Gastroesophageal sphincter (tissue), 3 donors: ENCODE measurements at regions not wholly inside any gene's neighbourhood (a gene's known extent, or its start where the extent isn't known, plus 50 kb on each side); places are given as distances from the start of the nearest gene placed in this dataset.

ENCODE experiments used
- CTCF ChIP-seq, 4 experiments: fragments of 200-600 bp in 2 of 4; fragments of 450-650 bp in 2 of 4; sonication (generic) in 1 of 4; IDR thresholded peaks; one replicate each; pipeline ENCODE4 v1.5.1; 2017 to 2019; ENCODE audit warnings: antibody characterized with exemption in 4 of 4, mild to moderate bottlenecking in 2 of 4, moderate library complexity in 2 of 4
- POLR2A ChIP-seq, 2 donors: fragments of 450-650 bp; IDR thresholded peaks; one replicate each; pipeline ENCODE4 v1.6.1; 2017; ENCODE audit warnings: antibody characterized with exemption in 2 of 2, mild to moderate bottlenecking in 2 of 2, moderate library complexity in 1 of 2
- POLR2AphosphoS5 ChIP-seq: sonication (generic); formaldehyde crosslinking; IDR thresholded peaks from one replicate; pipeline ENCODE4 v1.6.1; 2017; ENCODE audit warnings: antibody characterized with exemption

- TF ChIP-seq CTCF (IDR thresholded peaks at IDR 0.05): no peak
- TF ChIP-seq POLR2AphosphoS5: no peak
- no peak for TF ChIP-seq POLR2A (IDR thresholded peaks at IDR 0.05)
Observed at GRCh38 chr6:147711476-147711875, 203.0 kb downstream of the SAMD5 start.
